Activated CD4-positive, alpha-beta memory T cell treated with anti-CD3 and anti-CD28 coated beads for 36 hours (primary cell): ENCODE measurements at regions not wholly inside any gene's neighbourhood (a gene's known extent, or its start where the extent isn't known, plus 50 kb on each side); places are given as distances from the start of the nearest gene placed in this dataset.

Source experiments
- CTCF ChIA-PET: fragments of 350-600 bp; sonication (Branson Sonifier 250); formaldehyde crosslinking; loops from one replicate; lab custom pipeline; 2021; ENCODE audit warnings: antibody characterized with exemption, inconsistent platforms; lab: Charles Lee
- POLR2A ChIA-PET: fragments of 350-600 bp; sonication (Branson Sonifier 250); formaldehyde crosslinking; loops from one replicate; lab custom pipeline; 2021; ENCODE audit warnings: antibody characterized with exemption; lab: Charles Lee
- DNase-seq: peaks from one replicate; pipeline ENCODE4 v3.0.0-alpha.2; 2020
- H3K27ac Mint-ChIP-seq: one replicate; pipeline ENCODE4 v1.8.0; 2021; ENCODE audit warnings: mixed read lengths
- H3K27me3 Mint-ChIP-seq: one replicate; pipeline ENCODE4 v1.8.0; 2021; ENCODE audit warnings: mixed read lengths
- H3K36me3 Mint-ChIP-seq: one replicate; pipeline ENCODE4 v1.8.0; 2021; ENCODE audit warnings: mixed read lengths
- H3K4me1 Mint-ChIP-seq: one replicate; pipeline ENCODE4 v1.8.0; 2021; ENCODE audit warnings: low read depth, mixed read lengths
- H3K4me3 Mint-ChIP-seq: one replicate; pipeline ENCODE4 v1.8.0; 2021; ENCODE audit warnings: mild to moderate bottlenecking, mixed read lengths
- H3K9me3 Mint-ChIP-seq: one replicate; pipeline ENCODE4 v1.8.0; 2021; ENCODE audit warnings: mixed read lengths
- intact Hi-C: fragments of 100-400 bp; cut with micrococcal nuclease; formaldehyde crosslinking; loops from one replicate; pipeline ENCODE4 v1.15.1; 2023

DNA sequence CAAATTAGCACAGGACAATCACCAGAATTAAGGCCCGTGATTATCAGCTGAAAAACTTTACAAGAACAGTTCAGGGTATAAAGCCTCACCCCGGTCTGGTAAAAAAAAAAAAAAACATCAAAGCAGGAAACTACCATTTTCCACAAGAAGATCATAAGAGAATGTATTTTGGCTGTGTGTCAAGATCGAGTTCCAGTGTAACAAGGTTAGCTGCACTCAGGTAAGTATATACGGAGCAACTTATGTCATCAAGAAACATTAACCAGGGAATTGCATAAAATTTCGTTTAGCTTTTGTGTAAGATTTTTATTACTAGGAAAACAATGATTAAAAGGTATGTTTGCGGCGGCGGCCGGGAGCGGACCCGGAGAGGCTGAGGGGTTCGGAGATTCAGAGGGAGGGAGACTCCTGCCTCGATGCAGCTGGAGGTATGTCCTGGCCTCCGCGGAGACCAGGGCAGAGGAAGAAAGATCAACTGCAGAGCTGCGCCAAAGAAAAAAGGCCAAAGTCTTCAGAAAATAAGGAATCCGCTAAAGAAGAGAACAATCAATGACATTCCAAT lies 533.8 kb upstream of the CNTNAP2 start:
- intact Hi-C loops, result no loop called here
- H3K27me3 Mint-ChIP-seq, result no peaks in the 10 kb centered on the region
- DNase-seq, result no peak
- H3K9me3 Mint-ChIP-seq, result peaks cover 15% of the 10 kb centered on the region
- H3K4me1 Mint-ChIP-seq, result no peaks in the 10 kb centered on the region
- POLR2A ChIA-PET, result interaction anchor here (0.6 kb wide), 1 partner anchor 1140 kb away, joined by 3 read pairs; no protein-coding TSS in a partner anchor
- H3K36me3 Mint-ChIP-seq, result no peaks in the 10 kb centered on the region
- no peak overlapping the region for H3K4me3 Mint-ChIP-seq
- CTCF ChIA-PET, result no interaction called here
- H3K27ac Mint-ChIP-seq, result no peak overlapping the region

DNA sequence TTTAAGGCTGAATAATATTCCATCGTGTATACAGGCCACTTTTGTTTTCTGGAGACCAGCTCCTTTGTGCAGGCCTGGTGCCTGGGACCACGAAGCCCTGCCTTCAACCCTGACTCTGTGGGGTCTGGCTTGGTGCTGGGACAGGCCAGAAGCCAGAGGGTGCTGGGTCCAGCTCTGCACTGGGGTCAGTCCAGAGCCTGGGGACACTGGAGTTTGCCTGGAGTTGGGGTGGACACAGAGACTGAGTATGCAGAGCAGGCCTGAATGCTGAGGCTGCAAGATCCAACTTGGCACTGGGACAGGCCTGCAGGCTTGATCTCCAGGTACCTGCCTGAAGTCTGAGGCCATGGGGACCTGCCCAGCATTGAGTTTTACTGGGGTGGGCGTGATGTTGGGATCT lies 558.8 kb upstream of the CNTNAP2 start:
- Mint-ChIP-seq H3K4me1 (no peaks in the 10 kb centered on the region), H3K27me3 (no peaks in the 10 kb centered on the region), H3K27ac (no peak overlapping the region), H3K9me3 (peaks cover 2% of the 10 kb centered on the region), H3K4me3 (no peak overlapping the region), H3K36me3 (no peaks in the 10 kb centered on the region)
- POLR2A ChIA-PET, result interaction anchor here (0.7 kb wide), 1 partner anchor 404 kb away, joined by 3 read pairs; no protein-coding TSS in a partner anchor
- intact Hi-C loops, result no loop called here
- CTCF ChIA-PET, result no interaction called here
- DNase-seq, result no peak

DNA sequence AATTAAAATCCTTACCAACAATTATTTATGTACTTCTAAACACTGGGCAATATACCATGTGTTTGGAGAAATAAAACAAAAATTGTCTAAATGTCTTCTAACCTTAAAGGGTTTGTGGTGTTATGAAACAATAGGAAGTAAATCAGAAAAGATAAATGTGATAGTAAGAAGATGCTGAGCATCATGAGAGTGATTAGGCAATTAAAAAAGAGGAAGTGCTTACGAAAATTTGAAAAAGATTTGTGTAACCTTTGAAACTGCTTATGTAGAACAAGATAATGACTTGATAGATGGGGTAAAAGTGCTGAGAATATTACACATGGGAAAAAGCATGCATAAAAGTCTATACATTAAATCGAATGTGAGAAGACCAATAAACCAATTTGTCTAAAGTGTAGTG lies 573.4 kb upstream of the CNTNAP2 start:
- no peak for DNase-seq
- Mint-ChIP-seq H3K4me1 (no peaks in the 10 kb centered on the region), H3K4me3 (no peak overlapping the region), H3K27me3 (no peaks in the 10 kb centered on the region), H3K9me3 (no peaks in the 10 kb centered on the region), H3K36me3 (no peaks in the 10 kb centered on the region), H3K27ac (no peak overlapping the region)
- ChIA-PET CTCF (no interaction called here), POLR2A (no interaction called here)
- intact Hi-C loops, result no loop called here

DNA sequence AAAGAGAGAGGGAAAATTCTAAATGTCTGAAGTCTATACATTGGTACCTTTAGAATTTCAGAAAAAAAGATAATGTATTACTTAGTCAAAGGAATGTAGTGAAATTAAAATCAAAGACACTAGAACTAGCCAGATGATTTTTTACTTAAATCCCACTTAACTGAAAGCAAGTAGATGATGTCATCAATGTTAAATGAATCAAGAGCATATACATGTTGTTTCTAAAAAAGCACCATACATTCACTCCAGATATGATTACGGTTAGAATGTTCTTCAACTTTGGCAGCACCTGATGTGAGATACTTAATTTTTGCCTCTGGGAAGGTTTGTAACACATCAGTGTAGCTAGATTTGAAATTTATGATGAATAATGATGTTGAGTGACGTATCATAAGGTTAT lies 576.7 kb upstream of the CNTNAP2 start:
- no peaks in the 10 kb centered on the region for H3K4me1 Mint-ChIP-seq
- no peaks in the 10 kb centered on the region for H3K36me3 Mint-ChIP-seq
- ChIA-PET CTCF (no interaction called here), POLR2A (no interaction called here)
- no peak overlapping the region for H3K27ac Mint-ChIP-seq
- intact Hi-C loops, result no loop called here
- no peaks in the 10 kb centered on the region for H3K27me3 Mint-ChIP-seq
- DNase-seq, result no peak
- H3K4me3 Mint-ChIP-seq, result no peak overlapping the region
- H3K9me3 Mint-ChIP-seq, result peaks cover 3% of the 10 kb centered on the region

DNA sequence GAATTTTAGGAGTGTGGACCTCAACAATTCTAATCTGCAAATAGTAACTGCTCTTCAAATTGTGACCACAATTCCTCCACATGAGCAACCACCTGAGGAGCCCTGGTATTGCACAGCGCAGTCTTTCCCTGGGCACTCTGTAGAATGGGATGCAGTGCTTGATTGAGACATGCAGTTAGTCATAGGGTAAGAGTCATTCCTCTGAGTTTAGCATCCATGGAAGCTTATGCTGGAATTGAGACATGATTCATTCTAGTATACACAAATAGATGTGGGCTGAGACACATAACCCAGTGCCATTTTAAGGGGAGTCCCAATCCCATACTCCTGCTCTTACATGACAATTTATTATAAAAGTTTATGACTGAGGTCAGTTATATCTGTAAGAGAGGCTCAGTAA lies 582.3 kb upstream of the CNTNAP2 start:
- CTCF ChIA-PET, result no interaction called here
- POLR2A ChIA-PET, result no interaction called here
- H3K9me3 Mint-ChIP-seq, result peaks cover 3% of the 10 kb centered on the region
- H3K27ac Mint-ChIP-seq, result no peak overlapping the region
- no peak for DNase-seq
- H3K4me3 Mint-ChIP-seq, result no peak overlapping the region
- intact Hi-C loops, result no loop called here
- no peaks in the 10 kb centered on the region for H3K4me1 Mint-ChIP-seq
- H3K36me3 Mint-ChIP-seq, result no peaks in the 10 kb centered on the region
- H3K27me3 Mint-ChIP-seq, result no peaks in the 10 kb centered on the region

DNA sequence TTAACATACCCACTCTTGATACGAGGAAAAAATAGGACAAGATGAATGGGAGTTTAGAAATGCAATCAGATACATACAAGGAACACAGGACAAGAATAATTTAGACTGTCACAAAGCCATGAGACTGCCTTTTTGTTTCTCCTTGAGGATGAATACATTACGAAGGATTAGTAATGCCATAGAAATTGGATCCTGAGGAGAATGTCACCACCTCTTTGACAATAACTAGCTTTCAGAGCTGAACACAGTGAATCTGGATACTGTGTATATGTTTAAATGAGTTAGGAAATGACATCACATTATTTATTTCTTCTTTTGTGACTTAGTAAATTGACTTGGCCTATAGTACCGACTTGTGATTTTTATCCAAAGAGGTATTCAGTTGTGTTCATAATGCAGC lies 596.3 kb upstream of the CNTNAP2 start:
- POLR2A ChIA-PET, result no interaction called here
- CTCF ChIA-PET, result no interaction called here

DNA sequence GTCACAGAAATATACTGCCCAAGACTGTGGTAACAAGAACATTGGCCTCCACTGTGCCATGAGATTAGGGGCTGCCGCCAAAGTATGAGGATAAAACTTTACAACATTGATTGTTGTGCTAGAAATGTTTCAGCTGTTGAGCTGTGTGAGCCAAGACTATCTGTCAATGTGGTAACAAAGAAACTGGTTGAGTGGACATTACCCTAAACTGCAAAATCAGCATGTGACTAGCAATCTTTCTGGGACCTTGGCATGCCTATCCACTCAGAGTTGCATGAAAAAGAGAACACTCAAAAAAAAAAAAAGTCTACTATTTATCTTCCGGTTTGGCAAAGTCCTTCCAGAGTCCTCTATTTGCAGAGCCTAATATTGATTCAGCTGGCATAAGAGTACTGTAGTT lies 605.6 kb upstream of the CNTNAP2 start:
- H3K4me1 Mint-ChIP-seq, result no peaks in the 10 kb centered on the region
- no peak overlapping the region for H3K4me3 Mint-ChIP-seq
- ChIA-PET POLR2A (no interaction called here), CTCF (no interaction called here)
- no peak overlapping the region for H3K27ac Mint-ChIP-seq
- H3K9me3 Mint-ChIP-seq, result peaks cover 16% of the 10 kb centered on the region
- no peaks in the 10 kb centered on the region for H3K27me3 Mint-ChIP-seq
- no peaks in the 10 kb centered on the region for H3K36me3 Mint-ChIP-seq
- no peak for DNase-seq
- intact Hi-C loops, result no loop called here

More for the DNA sequence above, 596.3 kb upstream of the CNTNAP2 start:
- intact Hi-C loops, result no loop called here
- Mint-ChIP-seq H3K4me3 (no peak overlapping the region), H3K36me3 (no peaks in the 10 kb centered on the region), H3K27ac (no peak overlapping the region), H3K9me3 (no peaks in the 10 kb centered on the region), H3K4me1 (no peaks in the 10 kb centered on the region), H3K27me3 (no peaks in the 10 kb centered on the region)
- DNase-seq, result no peak

DNA sequence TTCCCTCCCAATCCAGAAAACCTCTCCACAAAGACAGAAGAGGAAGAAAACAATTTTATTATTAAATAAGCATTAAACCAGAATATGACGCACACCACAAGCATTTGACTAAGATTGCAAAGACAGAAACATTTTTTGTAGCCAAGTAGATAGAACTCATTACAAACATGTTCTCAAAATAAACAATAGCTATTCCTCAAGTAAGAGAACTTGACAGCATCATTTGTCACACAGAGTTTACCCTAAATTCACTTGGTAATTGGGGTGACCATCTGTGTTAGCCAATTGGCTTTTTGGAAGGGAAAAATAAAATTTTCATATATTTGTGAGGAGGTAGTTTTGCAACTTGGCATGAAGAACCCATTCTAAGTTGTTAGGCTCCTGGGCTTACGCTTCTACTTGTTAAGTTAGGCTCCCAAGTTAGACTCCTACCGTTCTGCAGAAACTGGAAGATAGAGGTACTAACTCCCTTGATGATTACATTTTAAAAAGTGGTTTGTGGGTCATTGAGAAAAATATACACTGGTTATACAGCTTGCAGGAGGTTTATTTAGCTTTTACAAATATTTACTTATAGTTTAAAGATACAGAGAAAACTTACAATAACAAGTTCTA lies 618.6 kb upstream of the CNTNAP2 start:
- CTCF ChIA-PET, result no interaction called here
- H3K4me1 Mint-ChIP-seq, result no peaks in the 10 kb centered on the region
- intact Hi-C loops, result no loop called here
- no peaks in the 10 kb centered on the region for H3K36me3 Mint-ChIP-seq
- DNase-seq, result no peak
- POLR2A ChIA-PET, result no interaction called here
- peaks cover 11% of the 10 kb centered on the region for H3K9me3 Mint-ChIP-seq
- no peak overlapping the region for H3K27ac Mint-ChIP-seq
- H3K4me3 Mint-ChIP-seq, result no peak overlapping the region
- H3K27me3 Mint-ChIP-seq, result no peaks in the 10 kb centered on the region

DNA sequence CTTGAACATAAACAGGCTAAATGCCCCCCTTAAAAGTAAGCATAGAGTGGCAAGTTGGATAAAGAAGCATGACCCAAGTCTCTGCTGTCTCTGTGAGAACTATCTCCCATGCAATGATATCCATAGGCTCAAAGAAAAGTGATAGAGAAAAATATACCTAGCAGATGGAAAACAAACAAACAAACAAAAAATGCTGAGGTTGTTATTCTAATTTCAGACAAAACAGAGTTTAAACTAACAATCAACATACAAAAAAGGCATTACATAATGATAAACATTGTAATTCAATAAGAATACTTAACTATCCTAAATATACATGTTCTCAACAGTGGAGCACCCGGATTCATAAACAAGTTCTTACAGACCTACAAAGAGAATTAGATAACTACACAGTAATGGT lies 626.2 kb upstream of the CNTNAP2 start:
- H3K27me3 Mint-ChIP-seq, result no peaks in the 10 kb centered on the region
- CTCF ChIA-PET, result no interaction called here
- H3K27ac Mint-ChIP-seq, result no peak overlapping the region
- no peaks in the 10 kb centered on the region for H3K4me1 Mint-ChIP-seq
- H3K9me3 Mint-ChIP-seq, result peaks cover 18% of the 10 kb centered on the region
- intact Hi-C loops, result no loop called here
- no peak overlapping the region for H3K4me3 Mint-ChIP-seq
- POLR2A ChIA-PET, result no interaction called here
- DNase-seq, result no peak
- H3K36me3 Mint-ChIP-seq, result no peaks in the 10 kb centered on the region

DNA sequence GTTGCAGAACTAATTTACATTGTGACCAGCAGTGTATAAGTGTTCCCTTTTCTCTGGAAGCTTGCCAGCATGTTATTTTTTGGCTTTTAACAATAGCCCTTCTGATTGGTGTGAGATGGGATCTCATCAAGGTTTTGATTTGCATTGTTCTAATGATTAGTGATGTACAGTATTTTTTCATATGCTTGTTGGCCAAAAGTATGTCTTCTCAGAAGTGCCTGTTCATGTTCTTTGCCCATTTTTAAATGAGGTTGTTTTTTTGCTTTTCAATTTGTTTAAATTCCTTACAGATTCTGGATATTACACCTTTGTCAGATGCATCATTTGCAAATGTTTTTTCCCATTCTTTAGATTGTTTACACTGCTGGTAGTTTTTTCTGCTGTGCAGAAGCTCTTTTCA lies 627.0 kb upstream of the CNTNAP2 start:
- H3K9me3 Mint-ChIP-seq, result peaks cover 18% of the 10 kb centered on the region
- H3K4me1 Mint-ChIP-seq, result no peaks in the 10 kb centered on the region
- no peak for DNase-seq
- intact Hi-C loops, result no loop called here
- no peaks in the 10 kb centered on the region for H3K36me3 Mint-ChIP-seq
- H3K27ac Mint-ChIP-seq, result no peak overlapping the region
- CTCF ChIA-PET, result no interaction called here
- no peaks in the 10 kb centered on the region for H3K27me3 Mint-ChIP-seq
- POLR2A ChIA-PET, result no interaction called here
- H3K4me3 Mint-ChIP-seq, result no peak overlapping the region

DNA sequence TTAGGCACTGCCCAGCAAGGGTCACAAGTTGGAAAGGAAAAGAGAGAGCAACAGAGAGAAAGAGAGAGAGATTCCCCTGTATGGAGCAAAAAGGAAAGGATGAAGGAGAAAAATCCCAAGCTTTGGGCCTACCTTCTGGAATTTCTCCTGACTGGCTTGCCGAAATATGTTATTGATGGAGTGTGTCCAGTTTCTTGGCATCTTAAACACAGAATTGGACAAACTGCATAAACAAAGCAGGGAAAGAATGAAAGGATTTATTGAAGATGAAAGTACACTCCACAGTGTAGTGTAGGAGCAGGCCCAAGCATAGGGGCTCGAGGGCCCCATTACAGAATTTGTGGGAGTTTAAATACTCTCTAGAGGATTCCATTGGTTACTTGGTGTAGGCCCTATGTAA lies 627.8 kb upstream of the CNTNAP2 start:
- H3K27me3 Mint-ChIP-seq, result no peaks in the 10 kb centered on the region
- no peak overlapping the region for H3K27ac Mint-ChIP-seq
- H3K4me1 Mint-ChIP-seq, result no peaks in the 10 kb centered on the region
- H3K36me3 Mint-ChIP-seq, result no peaks in the 10 kb centered on the region
- no peak overlapping the region for H3K4me3 Mint-ChIP-seq
- no peak for DNase-seq
- ChIA-PET CTCF (no interaction called here), POLR2A (no interaction called here)
- H3K9me3 Mint-ChIP-seq, result peaks cover 14% of the 10 kb centered on the region
- intact Hi-C loops, result no loop called here

DNA sequence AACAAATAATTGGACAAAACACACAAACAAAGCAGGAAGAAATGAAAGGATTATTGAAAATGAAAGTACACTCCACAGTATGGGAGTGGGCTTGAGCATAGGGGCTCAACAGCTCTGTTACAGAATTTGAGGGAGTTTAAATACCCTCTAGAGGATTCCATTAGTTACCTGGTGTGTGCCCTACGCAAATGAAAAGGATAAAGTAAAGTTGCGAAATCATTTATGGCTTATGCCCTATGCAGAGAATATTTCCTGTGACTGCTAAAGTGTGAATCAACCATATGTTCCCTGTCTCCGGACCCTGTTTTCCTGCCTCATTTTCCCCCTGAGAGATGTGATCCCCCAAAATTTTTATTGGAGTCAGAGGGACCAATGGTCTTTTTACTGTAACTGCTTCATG lies 634.6 kb upstream of the CNTNAP2 start:
- no peak overlapping the region for H3K27ac Mint-ChIP-seq

DNA sequence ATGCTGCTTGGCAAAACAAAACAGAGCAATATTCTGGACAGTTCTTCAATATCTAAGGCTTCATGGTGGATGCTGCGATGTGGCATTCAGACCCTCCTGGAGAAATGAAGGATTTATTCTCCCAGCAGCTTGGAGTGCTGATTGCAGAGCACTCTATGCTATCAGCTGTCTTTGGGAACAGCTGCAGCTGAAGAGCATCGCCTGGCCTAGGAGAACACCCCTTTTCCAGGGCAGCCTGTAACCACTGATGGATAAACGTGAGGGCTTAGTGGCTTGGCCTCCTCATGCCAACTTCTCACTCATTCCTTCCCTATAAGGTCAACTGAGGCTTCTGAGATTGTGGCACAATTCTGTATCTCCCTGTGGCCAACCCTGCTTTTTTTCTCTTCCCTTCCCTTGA lies 638.1 kb upstream of the CNTNAP2 start:
- POLR2A ChIA-PET, result no interaction called here
- Mint-ChIP-seq H3K4me3 (no peak overlapping the region), H3K9me3 (peaks cover 4% of the 10 kb centered on the region), H3K27ac (no peak overlapping the region), H3K27me3 (no peaks in the 10 kb centered on the region), H3K36me3 (no peaks in the 10 kb centered on the region), H3K4me1 (no peaks in the 10 kb centered on the region)
- CTCF ChIA-PET, result no interaction called here
- DNase-seq, result no peak
- intact Hi-C loops, result no loop called here

More for the DNA sequence above, 634.6 kb upstream of the CNTNAP2 start:
- ChIA-PET POLR2A (no interaction called here), CTCF (no interaction called here)
- intact Hi-C loops, result no loop called here
- Mint-ChIP-seq H3K36me3 (no peaks in the 10 kb centered on the region), H3K4me3 (no peak overlapping the region), H3K27me3 (no peaks in the 10 kb centered on the region), H3K9me3 (peaks cover 2% of the 10 kb centered on the region), H3K4me1 (no peaks in the 10 kb centered on the region)
- no peak for DNase-seq
